Activated CD4-positive, alpha-beta T cell treated with anti-CD3 and anti-CD28 coated beads for 24 hours (primary cell): ENCODE measurements at regions not wholly inside any gene's neighbourhood (a gene's known extent, or its start where the extent isn't known, plus 50 kb on each side); places are given as distances from the start of the nearest gene placed in this dataset.
"Not testable (repeated sequence)": the region's sequence is repeated elsewhere in the genome, so short reads cannot be mapped to it uniquely, and the experiment has no call there.

Source experiments
- DNase-seq, 2 donors: peaks; one replicate each; pipeline ENCODE4 v3.0.0-alpha.2; 2020; ENCODE audit warnings: low read depth in 2 of 2

GRCh38 chr2:234564699-234565098 lies 67.8 kb upstream of the ARL4C start:
- DNase-seq, result no peak

GRCh38 chr2:234559609-234560008 lies 62.7 kb upstream of the ARL4C start:
- DNase-seq, result no peak

GRCh38 chr2:234558642-234559041 lies 61.8 kb upstream of the ARL4C start:
- DNase-seq, result no peak

GRCh38 chr2:234556848-234557573 lies 60.1 kb upstream of the ARL4C start:
- no peak for DNase-seq

GRCh38 chr2:234555616-234556249 lies 58.9 kb upstream of the ARL4C start:
- DNase-seq, result no peak

GRCh38 chr2:234555161-234555560 lies 58.3 kb upstream of the ARL4C start:
- DNase-seq, result no peak

- not testable (repeated sequence) for DNase-seq
Observed at GRCh38 chr2:234553223-234553622, 56.3 kb upstream of the ARL4C start.

- peak; percentile 20 to 22 for DNase-seq
Observed at GRCh38 chr2:234550511-234551107, 53.7 kb upstream of the ARL4C start.

- DNase-seq, result no peak
Observed at GRCh38 chr2:234550056-234550455, 53.2 kb upstream of the ARL4C start.

- DNase-seq, result no peak
Observed at GRCh38 chr2:234548695-234549420, 52.0 kb upstream of the ARL4C start.

- DNase-seq, result no peak
Observed at GRCh38 chr2:234546770-234547169, 49.9 kb upstream of the ARL4C start.
